Fibroblast of lung (primary cell): ENCODE measurements at regions not wholly inside any gene's neighbourhood (a gene's known extent, or its start where the extent isn't known, plus 50 kb on each side); places are given as distances from the start of the nearest gene placed in this dataset.

Source experiments
- DNase-seq, 2 donors: peaks; one replicate each; pipeline versions ENCODE4 v3.0.0 to v3.0.0-alpha.2; 2010; ENCODE audit warnings: low read depth in 2 of 2
- H2AFZ ChIP-seq: 2 replicates; pipeline ENCODE4 v1.5.1; 2012; ENCODE audit warnings: low read length, control low read depth, inconsistent platforms
- H3K27ac ChIP-seq: 2 replicates; pipeline ENCODE4 v1.5.1; 2011; ENCODE audit warnings: low read length, control low read depth; ENCODE audit not compliant: insufficient read depth
- H3K27me3 ChIP-seq: 2 replicates; pipeline ENCODE4 v1.5.1; 2011; ENCODE audit warnings: mild to moderate bottlenecking, low read length; ENCODE audit not compliant: control insufficient read depth, insufficient read depth
- H3K36me3 ChIP-seq: 2 replicates; pipeline ENCODE4 v1.5.1; 2011; ENCODE audit warnings: low read length; ENCODE audit not compliant: control insufficient read depth, insufficient read depth
- H3K4me1 ChIP-seq: 2 replicates; pipeline ENCODE4 v1.5.1; 2011; ENCODE audit warnings: low read length; ENCODE audit not compliant: control insufficient read depth, insufficient read depth; ENCODE audit errors: extremely low read depth
- H3K4me2 ChIP-seq: 2 replicates; pipeline ENCODE4 v1.5.1; 2011; ENCODE audit warnings: low read length, control low read depth; ENCODE audit not compliant: insufficient read depth; ENCODE audit errors: extremely low read depth
- H3K4me3 ChIP-seq, 4 experiments: fragments of 200-600 bp in 1 of 4; sonication (generic) in 1 of 4; replicated peaks in 1 of 4; 2 replicates each; pipeline ENCODE4 v1.5.1; 2011 to 2016; ENCODE audit warnings: low read length in 4 of 4, low read depth in 3 of 4, mild to moderate bottlenecking in 3 of 4, control low read depth in 2 of 4, inconsistent platforms in 1 of 4, mixed read lengths in 1 of 4; ENCODE audit not compliant: insufficient read depth in 1 of 4; ENCODE audit errors: control extremely low read depth in 1 of 4
- H3K79me2 ChIP-seq: 2 replicates; pipeline ENCODE4 v1.5.1; 2012; ENCODE audit warnings: mild to moderate bottlenecking, low read length, inconsistent platforms; ENCODE audit not compliant: control insufficient read depth, insufficient read depth
- H3K9ac ChIP-seq: 2 replicates; pipeline ENCODE4 v1.5.1; 2011; ENCODE audit warnings: mild to moderate bottlenecking, low read length, control low read depth; ENCODE audit not compliant: insufficient read depth
- H3K9me3 ChIP-seq: 2 replicates; pipeline ENCODE4 v1.5.1; 2012; ENCODE audit warnings: low read depth, low read length; ENCODE audit not compliant: control insufficient read depth, insufficient read depth
- H4K20me1 ChIP-seq: 2 replicates; pipeline ENCODE4 v1.5.1; 2011; ENCODE audit warnings: low read length; ENCODE audit not compliant: control insufficient read depth, insufficient read depth; ENCODE audit errors: extremely low read depth
- CTCF ChIP-seq, 2 donors: IDR thresholded peaks in 1 of 2; conservative IDR thresholded peaks in 1 of 2; 1 replicate in 1 of 2; 2 replicates in 1 of 2; pipeline ENCODE4 v1.5.1; 2011 to 2012; ENCODE audit warnings: low read length in 2 of 2, control low read depth in 1 of 2, inconsistent platforms in 1 of 2, low read depth in 1 of 2, mild to moderate bottlenecking in 1 of 2
- EZH2 ChIP-seq: IDR thresholded peaks from 2 replicates; pipeline ENCODE4 v1.5.1; 2012; ENCODE audit warnings: low read length, control low read depth, mild to moderate bottlenecking; ENCODE audit errors: missing control alignments

DNA sequence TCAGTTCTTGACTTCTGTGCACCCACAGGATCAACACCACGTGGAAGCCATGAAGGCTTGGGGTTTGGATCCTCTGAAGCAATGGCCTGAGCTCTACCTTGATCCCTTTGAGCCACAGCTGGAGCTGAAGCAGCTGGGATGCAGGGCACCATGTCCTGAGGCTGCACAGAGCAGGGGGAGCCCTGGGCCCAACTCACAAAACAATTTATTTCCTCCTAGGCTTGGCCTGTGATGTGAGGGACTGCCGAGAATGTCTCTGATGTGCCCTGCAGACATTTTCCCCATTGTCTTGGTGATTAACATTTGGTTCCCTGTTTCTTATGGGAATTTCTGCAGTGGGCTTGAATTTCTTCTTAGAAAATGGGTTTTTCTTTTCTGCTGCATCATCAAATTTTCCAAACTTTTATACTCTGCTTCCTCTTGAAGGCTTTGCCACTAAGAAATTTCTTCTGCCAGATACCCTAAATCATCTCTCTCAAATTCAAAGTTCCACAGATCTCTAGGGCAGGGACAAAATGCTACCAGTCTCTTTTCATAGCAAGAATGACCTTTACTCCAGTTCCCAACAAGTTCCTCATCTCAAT lies 288.2 kb downstream of the CCDC59 start:
- H3K4me3 ChIP-seq, result no peak overlapping the region
- no peak overlapping the region for H2AFZ ChIP-seq
- TF ChIP-seq CTCF (conservative IDR thresholded peaks at IDR 0.05 in 1 of 2, IDR thresholded peaks at IDR 0.05 in 1 of 2; ENCODE audit: low read depth in 1 of 2, low read length in 2 of 2), result no peak
- no peak for TF ChIP-seq EZH2
- H4K20me1 ChIP-seq, result no peaks in the 10 kb centered on the region
- no peak overlapping the region for H3K27ac ChIP-seq
- no peaks in the 10 kb centered on the region for H3K4me1 ChIP-seq
- H3K4me2 ChIP-seq, result no peak overlapping the region
- H3K36me3 ChIP-seq, result no peaks in the 10 kb centered on the region
- H3K27me3 ChIP-seq, result no peaks in the 10 kb centered on the region
- no peak for DNase-seq
- no peaks in the 10 kb centered on the region for H3K9me3 ChIP-seq
- no peaks in the 10 kb centered on the region for H3K79me2 ChIP-seq
- H3K9ac ChIP-seq, result no peak overlapping the region

- H2AFZ ChIP-seq, result no peak overlapping the region
- no peak overlapping the region for H3K27ac ChIP-seq
- TF ChIP-seq EZH2 (no peak), CTCF (conservative IDR thresholded peaks at IDR 0.05 in 1 of 2, IDR thresholded peaks at IDR 0.05 in 1 of 2; ENCODE audit: low read depth in 1 of 2, low read length in 2 of 2) (no peak)
- H3K79me2 ChIP-seq, result no peaks in the 10 kb centered on the region
- no peak overlapping the region for H3K4me3 ChIP-seq
- H3K9ac ChIP-seq, result no peak overlapping the region
- H3K4me1 ChIP-seq, result no peaks in the 10 kb centered on the region
- H4K20me1 ChIP-seq, result no peaks in the 10 kb centered on the region
- no peak for DNase-seq
- H3K9me3 ChIP-seq, result no peaks in the 10 kb centered on the region
- no peaks in the 10 kb centered on the region for H3K36me3 ChIP-seq
- H3K27me3 ChIP-seq, result no peaks in the 10 kb centered on the region
- no peak overlapping the region for H3K4me2 ChIP-seq
Observed at GRCh38 chr12:82058197-82058596, 299.0 kb upstream of the PPFIA2 start.

DNA sequence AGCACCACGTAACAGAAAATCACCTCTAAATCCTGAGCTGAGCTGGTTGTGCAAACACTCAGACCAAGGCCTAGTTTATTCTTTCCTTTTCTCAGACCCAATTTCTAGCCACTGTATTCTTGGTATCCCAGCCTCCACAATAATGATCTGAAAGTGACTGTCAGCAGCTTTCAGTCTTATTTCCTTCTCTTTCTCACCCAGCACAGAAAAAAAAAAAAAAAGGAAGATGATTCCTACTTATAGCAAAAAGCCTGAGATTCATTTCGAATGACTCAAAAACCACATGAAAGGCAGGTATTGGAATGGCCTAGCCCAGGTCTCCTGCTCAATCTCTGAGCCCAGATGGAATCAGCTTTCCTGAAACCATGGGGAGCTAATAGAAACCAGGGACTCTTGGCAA lies 298.6 kb upstream of the PPFIA2 start:
- H3K4me3 ChIP-seq, result no peak overlapping the region
- no peaks in the 10 kb centered on the region for H3K36me3 ChIP-seq
- no peaks in the 10 kb centered on the region for H4K20me1 ChIP-seq
- no peak overlapping the region for H2AFZ ChIP-seq
- H3K9ac ChIP-seq, result no peak overlapping the region
- peak in 1 of 2 donors; percentile 50 for DNase-seq
- no peak overlapping the region for H3K4me2 ChIP-seq
- no peaks in the 10 kb centered on the region for H3K27me3 ChIP-seq
- no peak overlapping the region for H3K27ac ChIP-seq
- H3K4me1 ChIP-seq, result no peaks in the 10 kb centered on the region
- TF ChIP-seq EZH2, result no peak
- TF ChIP-seq CTCF (conservative IDR thresholded peaks at IDR 0.05 in 1 of 2, IDR thresholded peaks at IDR 0.05 in 1 of 2; ENCODE audit: low read depth in 1 of 2, low read length in 2 of 2), result no peak
- H3K79me2 ChIP-seq, result no peaks in the 10 kb centered on the region
- H3K9me3 ChIP-seq, result no peaks in the 10 kb centered on the region
